HepG2 (cell line): ENCODE measurements at regions not wholly inside any gene's neighbourhood (a gene's known extent, or its start where the extent isn't known, plus 50 kb on each side); places are given as distances from the start of the nearest gene placed in this dataset.

ENCODE experiments used
- CBX5 ChIP-seq: sonication (generic); formaldehyde crosslinking; IDR thresholded peaks from 2 replicates; pipeline ENCODE4 v1.4.0; 2020; ENCODE audit warnings: missing genetic modification reagents, borderline replicate concordance
- GRHL1 ChIP-seq: sonication (generic); formaldehyde crosslinking; conservative IDR thresholded peaks from 2 replicates; pipeline ENCODE4 v1.8.0; 2022; ENCODE audit warnings: missing genetic modification reagents
- PAF1 ChIP-seq: IDR thresholded peaks from 2 replicates; pipeline ENCODE4 v1.6.1; 2016; ENCODE audit warnings: missing genetic modification reagents, missing compliant biosample characterization
- POGZ ChIP-seq: sonication (generic); formaldehyde crosslinking; IDR thresholded peaks from 2 replicates; pipeline ENCODE4 v1.4.0; 2020; ENCODE audit warnings: mild to moderate bottlenecking, missing genetic modification reagents
- RBFOX2 ChIP-seq: fragments of 200-400 bp; formaldehyde crosslinking; IDR thresholded peaks from 2 replicates; pipeline ENCODE4 v1.6.1; 2017; ENCODE audit warnings: low read depth, mild to moderate bottlenecking, low read length
- RFXANK ChIP-seq: IDR thresholded peaks from 2 replicates; pipeline ENCODE4 v1.6.1; 2016
- RORA ChIP-seq: sonication (generic); formaldehyde crosslinking; IDR thresholded peaks from 2 replicates; pipeline ENCODE4 v1.5.0; 2020; ENCODE audit warnings: mild to moderate bottlenecking, missing genetic modification reagents, moderate library complexity
- SUZ12 ChIP-seq: fragments of 150-350 bp; IDR thresholded peaks from 2 replicates; pipeline ENCODE4 v1.6.1; 2014; ENCODE audit warnings: low read depth, low read length
- THAP9 ChIP-seq: sonication (generic); formaldehyde crosslinking; IDR thresholded peaks from 2 replicates; pipeline ENCODE4; 2020; ENCODE audit warnings: missing genetic modification reagents, mild to moderate bottlenecking, borderline replicate concordance
- ZBTB46 ChIP-seq: sonication (generic); formaldehyde crosslinking; IDR thresholded peaks from 2 replicates; pipeline ENCODE4 v1.4.0; 2020; ENCODE audit warnings: mild to moderate bottlenecking, missing genetic modification reagents, borderline replicate concordance
- ZFP62 ChIP-seq: sonication (generic); formaldehyde crosslinking; IDR thresholded peaks from 2 replicates; pipeline ENCODE4 v1.4.0; 2020; ENCODE audit warnings: missing genetic modification reagents
- ZFP91 ChIP-seq: sonication (generic); formaldehyde crosslinking; IDR thresholded peaks from 2 replicates; pipeline ENCODE4 v1.9.0; 2022; ENCODE audit warnings: missing genetic modification reagents, mild to moderate bottlenecking, borderline replicate concordance
- ZKSCAN1 ChIP-seq: fragments of 150-350 bp; IDR thresholded peaks from 2 replicates; pipeline ENCODE4 v1.6.1; 2014; ENCODE audit warnings: low read length
- ZKSCAN5 ChIP-seq: sonication (generic); formaldehyde crosslinking; IDR thresholded peaks from 2 replicates; pipeline ENCODE4 v1.5.1; 2020; ENCODE audit warnings: mild to moderate bottlenecking, missing genetic modification reagents
- ZNF17 ChIP-seq: sonication (generic); formaldehyde crosslinking; IDR thresholded peaks from 2 replicates; pipeline ENCODE4 v1.5.0; 2020; ENCODE audit warnings: mild to moderate bottlenecking, missing genetic modification reagents
- ZNF24 ChIP-seq: fragments of 450-650 bp; IDR thresholded peaks from 2 replicates; pipeline ENCODE4 v1.6.1; 2017; ENCODE audit warnings: antibody characterized with exemption, mild to moderate bottlenecking
- ZNF383 ChIP-seq: sonication (generic); formaldehyde crosslinking; IDR thresholded peaks from 2 replicates; pipeline ENCODE4 v1.4.0; 2020; ENCODE audit warnings: missing genetic modification reagents, mild to moderate bottlenecking, borderline replicate concordance
- ZNF44 ChIP-seq: sonication (generic); formaldehyde crosslinking; IDR thresholded peaks from 2 replicates; pipeline ENCODE4 v1.5.1; 2020; ENCODE audit warnings: mild to moderate bottlenecking, missing genetic modification reagents
- ZNF547 ChIP-seq: sonication (generic); formaldehyde crosslinking; IDR thresholded peaks from 2 replicates; pipeline ENCODE4 v1.5.1; 2020; ENCODE audit warnings: mild to moderate bottlenecking, missing genetic modification reagents
- ZNF570 ChIP-seq: sonication (generic); formaldehyde crosslinking; IDR thresholded peaks from 2 replicates; pipeline ENCODE4 v1.4.0; 2020; ENCODE audit warnings: mild to moderate bottlenecking, missing genetic modification reagents, borderline replicate concordance
- ZNF629 ChIP-seq: sonication (generic); formaldehyde crosslinking; conservative IDR thresholded peaks from 2 replicates; pipeline ENCODE4 v1.5.0; 2020; ENCODE audit warnings: missing genetic modification reagents
- ZNF749 ChIP-seq: sonication (generic); formaldehyde crosslinking; IDR thresholded peaks from 2 replicates; pipeline ENCODE4 v1.8.0; 2022; ENCODE audit warnings: mild to moderate bottlenecking, missing genetic modification reagents, moderate library complexity, borderline replicate concordance
- ZNF850 ChIP-seq: sonication (generic); formaldehyde crosslinking; conservative IDR thresholded peaks from 2 replicates; pipeline ENCODE4 v1.9.0; 2021; ENCODE audit warnings: mild to moderate bottlenecking, missing genetic modification reagents
- ZSCAN20 ChIP-seq: sonication (generic); formaldehyde crosslinking; IDR thresholded peaks from 2 replicates; pipeline ENCODE4 v1.4.0; 2020; ENCODE audit warnings: missing genetic modification reagents, mild to moderate bottlenecking, borderline replicate concordance
- ZZZ3 ChIP-seq: sonication (generic); formaldehyde crosslinking; IDR thresholded peaks from 2 replicates; pipeline ENCODE4 v1.4.0; 2020; ENCODE audit warnings: missing genetic modification reagents, mild to moderate bottlenecking, borderline replicate concordance

- TF ChIP-seq ZNF17 (CRISPR knock-in tag) (no peak), ZNF570 (CRISPR knock-in tag) (no peak), ZZZ3 (CRISPR knock-in tag) (no peak), PAF1 (CRISPR knock-in tag) (no peak), ZNF749 (no peak), ZNF850 (CRISPR knock-in tag) (no peak), ZKSCAN5 (CRISPR knock-in tag) (no peak), RORA (no peak), ZNF44 (CRISPR knock-in tag) (no peak), CBX5 (CRISPR knock-in tag) (no peak), ZNF629 (no peak), SUZ12 (no peak), ZBTB46 (CRISPR knock-in tag) (no peak), ZNF383 (no peak), THAP9 (no peak), ZNF24 (no peak), ZFP62 (CRISPR knock-in tag) (no peak), ZFP91 (CRISPR knock-in tag) (no peak), ZSCAN20 (CRISPR knock-in tag) (no peak), RFXANK (CRISPR knock-in tag) (no peak), GRHL1 (no peak), ZNF547 (CRISPR knock-in tag) (no peak), RBFOX2 (no peak), POGZ (CRISPR knock-in tag) (peak; percentile 71), ZKSCAN1 (no peak)
Observed at GRCh38 chr11:90722552-90723190, 499.8 kb upstream of the CHORDC1 start (continued).
